ENCODE measurements at regions not wholly inside any gene's neighbourhood (a gene's known extent, or its start where the extent isn't known, plus 50 kb on each side); places are given as distances from the start of the nearest gene placed in this dataset.

- DNase-seq (ENCODE audit: low read depth) = no peak
Measured at GRCh38 chr3:117644203-117644602, 934.6 kb downstream of the TUSC7 start.

- peak; percentile 29 for DNase-seq (ENCODE audit: low read depth)
Measured at GRCh38 chr3:117645561-117646242, 936.1 kb downstream of the TUSC7 start.

GRCh38 chr3:117647435-117647834 lies 937.9 kb downstream of the TUSC7 start:
- DNase-seq (ENCODE audit: low read depth) = no peak

GRCh38 chr3:117651246-117651645 lies 941.7 kb downstream of the TUSC7 start:
- DNase-seq (ENCODE audit: low read depth) = peak; percentile 70

- no peak for DNase-seq (ENCODE audit: low read depth)
Measured at GRCh38 chr3:117656391-117656790, 946.8 kb downstream of the TUSC7 start.

GRCh38 chr3:117657278-117657677 lies 947.7 kb downstream of the TUSC7 start:
- no peak for DNase-seq (ENCODE audit: low read depth)

- DNase-seq (ENCODE audit: low read depth) = no peak
Measured at GRCh38 chr3:117660941-117661817, 951.6 kb downstream of the TUSC7 start.

GRCh38 chr3:117661818-117662095 lies 952.2 kb downstream of the TUSC7 start:
- DNase-seq (ENCODE audit: low read depth) = no peak

GRCh38 chr3:117665296-117665695 lies 955.7 kb downstream of the TUSC7 start:
- peak; percentile 24 for DNase-seq (ENCODE audit: low read depth)

- DNase-seq (ENCODE audit: low read depth) = no peak
Measured at GRCh38 chr3:117666325-117666724, 956.7 kb downstream of the TUSC7 start.

GRCh38 chr3:117666812-117667211 lies 957.2 kb downstream of the TUSC7 start:
- DNase-seq (ENCODE audit: low read depth) = no peak

GRCh38 chr3:117669774-117670173 lies 960.2 kb downstream of the TUSC7 start:
- no peak for DNase-seq (ENCODE audit: low read depth)

- no peak for DNase-seq (ENCODE audit: low read depth)
Measured at GRCh38 chr3:117671722-117672318, 962.2 kb downstream of the TUSC7 start.

- DNase-seq (ENCODE audit: low read depth) = peak; percentile 40
Measured at GRCh38 chr3:117674321-117674720, 964.7 kb downstream of the TUSC7 start.

- peak; percentile 73 for DNase-seq (ENCODE audit: low read depth)
Measured at GRCh38 chr3:117681619-117682018, 972.0 kb downstream of the TUSC7 start.

GRCh38 chr3:117687096-117687495 lies 977.5 kb downstream of the TUSC7 start:
- no peak for DNase-seq (ENCODE audit: low read depth)

- DNase-seq (ENCODE audit: low read depth) = no peak
Measured at GRCh38 chr3:117688583-117688982, 979.0 kb downstream of the TUSC7 start.

GRCh38 chr3:117691526-117691925 lies 981.9 kb downstream of the TUSC7 start:
- DNase-seq (ENCODE audit: low read depth) = no peak

- DNase-seq (ENCODE audit: low read depth) = peak; percentile 14
Measured at GRCh38 chr3:117692416-117692995, 982.9 kb downstream of the TUSC7 start.

GRCh38 chr3:117695321-117695720 lies 985.7 kb downstream of the TUSC7 start:
- DNase-seq (ENCODE audit: low read depth) = no peak

GRCh38 chr3:117695871-117696645 lies 986.5 kb downstream of the TUSC7 start:
- no peak for DNase-seq (ENCODE audit: low read depth)

Measured in myocyte (in vitro differentiated cells).